ENCODE measurements at regions not wholly inside any gene's neighbourhood (a gene's known extent, or its start where the extent isn't known, plus 50 kb on each side); places are given as distances from the start of the nearest gene placed in this dataset.

DNA sequence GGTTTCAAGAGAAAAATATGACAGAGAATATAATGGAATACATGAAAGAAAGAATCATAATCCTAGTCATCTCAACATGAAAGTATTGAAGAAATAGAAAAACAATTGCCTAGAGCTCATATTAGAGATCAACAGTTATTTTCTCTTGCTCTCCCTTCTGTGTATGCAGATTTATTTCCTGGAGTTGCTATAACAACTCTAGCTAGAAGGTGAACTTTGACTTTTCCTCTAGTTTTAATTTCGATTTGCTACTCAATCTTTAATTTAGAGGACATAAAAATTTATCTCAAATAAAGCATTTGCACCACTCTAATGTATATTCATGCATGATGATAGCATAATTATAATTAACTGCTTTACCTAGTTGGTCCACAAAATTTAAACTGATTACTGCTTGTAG lies 84.6 kb upstream of the PICALM start:
- H3K4me3 ChIP-seq (ENCODE audit: low read depth, low read length) = no peak overlapping the region
- ChIA-PET CTCF (no interaction called here), POLR2A (no interaction called here)
- H3K27ac ChIP-seq (ENCODE audit: low read depth, low read length) = no peak overlapping the region
- TF ChIP-seq, protein P1, sequence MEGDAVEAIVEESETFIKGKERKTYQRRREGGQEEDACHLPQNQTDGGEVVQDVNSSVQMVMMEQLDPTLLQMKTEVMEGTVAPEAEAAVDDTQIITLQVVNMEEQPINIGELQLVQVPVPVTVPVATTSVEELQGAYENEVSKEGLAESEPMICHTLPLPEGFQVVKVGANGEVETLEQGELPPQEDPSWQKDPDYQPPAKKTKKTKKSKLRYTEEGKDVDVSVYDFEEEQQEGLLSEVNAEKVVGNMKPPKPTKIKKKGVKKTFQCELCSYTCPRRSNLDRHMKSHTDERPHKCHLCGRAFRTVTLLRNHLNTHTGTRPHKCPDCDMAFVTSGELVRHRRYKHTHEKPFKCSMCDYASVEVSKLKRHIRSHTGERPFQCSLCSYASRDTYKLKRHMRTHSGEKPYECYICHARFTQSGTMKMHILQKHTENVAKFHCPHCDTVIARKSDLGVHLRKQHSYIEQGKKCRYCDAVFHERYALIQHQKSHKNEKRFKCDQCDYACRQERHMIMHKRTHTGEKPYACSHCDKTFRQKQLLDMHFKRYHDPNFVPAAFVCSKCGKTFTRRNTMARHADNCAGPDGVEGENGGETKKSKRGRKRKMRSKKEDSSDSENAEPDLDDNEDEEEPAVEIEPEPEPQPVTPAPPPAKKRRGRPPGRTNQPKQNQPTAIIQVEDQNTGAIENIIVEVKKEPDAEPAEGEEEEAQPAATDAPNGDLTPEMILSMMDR (IDR thresholded peaks at IDR 0.05; ENCODE audit: low read depth, low read length) = no peak
- no peaks in the 10 kb centered on the region for H3K9me3 ChIP-seq (ENCODE audit: control insufficient read depth, insufficient read depth, low read length)
- DNase-seq (ENCODE audit: low read depth, low spot score) = no peak
- H3K27me3 ChIP-seq (ENCODE audit: control insufficient read depth, insufficient read depth, low read length) = no peaks in the 10 kb centered on the region

DNA sequence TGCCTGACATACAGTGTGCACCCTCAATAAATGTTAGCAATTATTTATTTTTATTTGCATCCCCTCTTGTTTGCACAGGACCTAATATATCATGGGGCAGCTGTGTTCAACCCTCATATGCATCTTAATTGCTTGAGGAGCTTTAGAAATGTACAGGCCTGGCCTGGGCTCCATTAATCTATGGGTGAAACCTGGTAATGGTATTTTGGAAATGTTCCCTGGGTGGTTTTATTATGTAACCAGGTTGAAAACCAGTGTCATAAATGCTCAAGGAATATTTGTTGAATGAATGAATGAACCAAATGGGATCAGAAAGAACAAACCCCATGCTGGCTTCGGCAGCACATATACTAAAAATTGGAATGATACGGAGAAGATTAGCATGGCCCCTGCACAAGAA lies 84.0 kb upstream of the PICALM start:
- H3K4me3 ChIP-seq (ENCODE audit: low read depth, low read length) = no peak overlapping the region
- ChIA-PET POLR2A (no interaction called here), CTCF (interaction anchor here (2.0 kb wide), 1 partner anchor 9 kb away, joined by 6 read pairs; no protein-coding TSS in a partner anchor)
- DNase-seq (ENCODE audit: low read depth, low spot score) = no peak
- TF ChIP-seq, protein P1 (IDR thresholded peaks at IDR 0.05; ENCODE audit: low read depth, low read length) = no peak
- H3K27ac ChIP-seq (ENCODE audit: low read depth, low read length) = no peak overlapping the region
- H3K9me3 ChIP-seq (ENCODE audit: control insufficient read depth, insufficient read depth, low read length) = no peaks in the 10 kb centered on the region
- H3K27me3 ChIP-seq (ENCODE audit: control insufficient read depth, insufficient read depth, low read length) = no peaks in the 10 kb centered on the region

DNA sequence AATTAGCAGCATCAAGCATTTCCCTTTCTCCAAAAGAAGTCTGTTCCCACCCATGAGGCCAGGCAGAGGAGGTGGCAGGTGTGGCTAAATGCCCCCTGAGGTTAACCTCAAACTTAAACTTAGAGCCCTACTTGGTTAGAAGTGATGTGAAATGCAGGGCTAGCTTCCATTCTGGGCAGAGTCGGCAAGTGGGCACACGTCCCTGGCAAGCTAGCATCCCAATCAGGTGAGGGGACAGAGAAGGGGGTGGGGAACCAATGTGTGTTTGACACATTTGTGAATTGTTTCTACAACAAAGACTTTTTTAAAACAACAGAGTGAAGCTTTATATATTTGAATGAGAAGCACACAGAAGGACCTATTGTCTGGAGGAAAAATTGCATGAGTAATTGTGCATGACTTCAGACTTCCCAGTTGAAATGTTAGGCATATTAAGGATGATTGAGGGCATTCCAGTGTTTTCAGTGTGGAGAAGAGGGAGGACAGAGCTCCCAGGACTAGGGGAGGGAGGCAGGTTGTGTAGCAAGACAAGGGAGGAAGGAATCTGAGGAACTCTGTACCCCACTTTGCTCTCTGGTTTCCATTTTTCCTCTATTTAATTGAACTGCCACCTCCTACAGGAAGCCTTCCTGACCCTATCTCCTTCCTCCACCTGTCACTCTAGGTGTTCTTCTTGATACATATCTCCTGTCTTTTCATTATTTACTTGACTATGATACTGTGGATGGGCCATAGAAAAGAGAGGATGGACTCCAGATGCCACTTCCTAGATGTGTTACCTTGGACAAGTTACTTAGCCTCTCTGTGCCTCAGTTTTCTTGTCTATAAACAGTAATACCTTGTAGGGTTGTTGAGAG lies 83.3 kb upstream of the PICALM start:
- DNase-seq (ENCODE audit: low read depth, low spot score) = no peak

DNA sequence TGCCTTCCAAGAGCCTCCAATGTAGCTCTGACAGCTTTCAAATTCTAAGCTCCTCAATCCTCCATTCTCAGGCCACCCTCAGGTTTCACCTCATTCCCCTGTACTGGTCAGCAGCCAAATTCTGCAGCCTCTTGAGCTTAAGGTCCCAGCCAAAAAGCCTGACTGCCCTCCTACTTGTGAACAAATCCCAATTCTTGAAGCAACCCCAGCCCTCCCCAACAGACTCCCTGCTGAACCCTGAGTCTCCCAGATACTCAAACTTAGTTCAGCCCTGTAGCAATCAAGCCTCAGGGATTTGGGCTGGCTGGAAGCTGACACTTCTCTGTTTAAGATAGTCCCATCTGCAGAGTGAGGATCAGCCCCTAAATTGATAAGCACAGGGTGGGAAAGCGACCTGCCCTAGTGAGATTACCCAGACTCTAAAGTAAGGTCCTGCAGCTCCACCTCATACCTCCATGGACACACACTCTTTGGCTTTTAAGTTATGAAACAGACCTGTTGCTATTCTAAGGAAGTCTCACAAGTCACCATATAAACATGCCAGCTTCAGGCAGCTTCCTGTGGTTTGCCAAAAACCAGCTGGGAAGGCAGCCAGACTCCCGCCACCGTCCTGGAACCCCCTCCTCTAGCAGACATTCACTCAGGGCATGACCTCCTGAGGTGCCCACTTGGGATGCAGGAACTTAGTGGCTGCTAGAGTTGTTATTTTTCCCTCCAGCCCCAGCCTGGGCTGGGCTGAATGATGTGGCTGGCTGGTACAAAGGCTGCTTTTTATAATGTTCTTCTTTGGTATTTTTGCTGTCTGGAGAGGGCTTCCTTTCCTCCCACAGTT lies 82.5 kb upstream of the PICALM start:
- DNase-seq (ENCODE audit: low read depth, low spot score) = no peak
- TF ChIP-seq, protein P1 (IDR thresholded peaks at IDR 0.05; ENCODE audit: low read depth, low read length) = no peak
- ChIA-PET POLR2A (interaction anchor here (0.6 to 1.6 kb wide), 3 partner anchors 23 to 182 kb away, joined by 3 to 11 read pairs (median 3); no protein-coding TSS in a partner anchor), CTCF (interaction anchor here (2.0 kb wide), 1 partner anchor 10 kb away, joined by 6 read pairs; no protein-coding TSS in a partner anchor)
- no peaks in the 10 kb centered on the region for H3K9me3 ChIP-seq (ENCODE audit: control insufficient read depth, insufficient read depth, low read length)
- peak overlapping the region; percentile 41 for H3K27ac ChIP-seq (ENCODE audit: low read depth, low read length)
- H3K4me3 ChIP-seq (ENCODE audit: low read depth, low read length) = no peak overlapping the region
- H3K27me3 ChIP-seq (ENCODE audit: control insufficient read depth, insufficient read depth, low read length) = no peaks in the 10 kb centered on the region

More for the DNA sequence above, 83.3 kb upstream of the PICALM start:
- H3K4me3 ChIP-seq (ENCODE audit: low read depth, low read length) = no peak overlapping the region
- peak overlapping the region; percentile 41 for H3K27ac ChIP-seq (ENCODE audit: low read depth, low read length)
- no peaks in the 10 kb centered on the region for H3K9me3 ChIP-seq (ENCODE audit: control insufficient read depth, insufficient read depth, low read length)
- CTCF ChIA-PET = interaction anchor here (2.0 kb wide), 1 partner anchor 10 kb away, joined by 6 read pairs; no protein-coding TSS in a partner anchor
- H3K27me3 ChIP-seq (ENCODE audit: control insufficient read depth, insufficient read depth, low read length) = no peaks in the 10 kb centered on the region
- TF ChIP-seq, protein P1 (IDR thresholded peaks at IDR 0.05; ENCODE audit: low read depth, low read length) = no peak
- POLR2A ChIA-PET = interaction anchor here (0.6 to 1.6 kb wide), 2 partner anchors 22 to 183 kb away, joined by 3 to 11 read pairs; no protein-coding TSS in a partner anchor

Data from AG04450 (cell line).